Thyroid gland (tissue), 4 donors: ENCODE measurements at regions not wholly inside any gene's neighbourhood (a gene's known extent, or its start where the extent isn't known, plus 50 kb on each side); places are given as distances from the start of the nearest gene placed in this dataset.

ENCODE experiments used
- POLR2A ChIP-seq, 2 donors: fragments of 450-650 bp; IDR thresholded peaks; one replicate each; pipeline ENCODE4 v1.6.1; 2017; ENCODE audit warnings: antibody characterized with exemption in 2 of 2, mild to moderate bottlenecking in 2 of 2, moderate library complexity in 1 of 2
- TF ChIP-seq, protein P1 (sequence below), 6 experiments: fragments of 200-600 bp in 3 of 6; fragments of 450-650 bp in 3 of 6; sonication (generic) in 3 of 6; IDR thresholded peaks; one replicate each; pipeline ENCODE4 v1.5.1; 2016 to 2019; ENCODE audit warnings: antibody characterized with exemption in 6 of 6, mild to moderate bottlenecking in 2 of 6, inconsistent platforms in 1 of 6, moderate library complexity in 1 of 6

DNA sequence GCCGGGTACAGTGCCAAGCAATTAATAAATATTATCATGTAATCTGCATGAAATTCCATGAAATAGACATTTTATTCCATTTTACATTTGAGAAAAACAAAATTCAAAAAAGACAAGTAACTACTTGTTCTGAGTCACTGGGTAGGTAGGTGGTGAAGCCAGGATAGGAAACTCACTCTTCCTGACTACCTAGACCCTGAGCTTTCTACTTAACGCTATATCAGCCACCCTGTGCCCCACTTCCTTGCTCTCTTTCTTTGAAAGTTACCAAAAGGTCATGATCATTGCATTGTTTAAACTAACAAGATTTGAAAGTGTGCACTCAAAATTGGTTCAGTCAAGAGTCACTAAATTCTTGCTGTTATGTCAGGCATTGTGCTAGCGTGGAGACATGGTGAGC lies 235.7 kb downstream of the CD83 start:
- TF ChIP-seq, protein P1, sequence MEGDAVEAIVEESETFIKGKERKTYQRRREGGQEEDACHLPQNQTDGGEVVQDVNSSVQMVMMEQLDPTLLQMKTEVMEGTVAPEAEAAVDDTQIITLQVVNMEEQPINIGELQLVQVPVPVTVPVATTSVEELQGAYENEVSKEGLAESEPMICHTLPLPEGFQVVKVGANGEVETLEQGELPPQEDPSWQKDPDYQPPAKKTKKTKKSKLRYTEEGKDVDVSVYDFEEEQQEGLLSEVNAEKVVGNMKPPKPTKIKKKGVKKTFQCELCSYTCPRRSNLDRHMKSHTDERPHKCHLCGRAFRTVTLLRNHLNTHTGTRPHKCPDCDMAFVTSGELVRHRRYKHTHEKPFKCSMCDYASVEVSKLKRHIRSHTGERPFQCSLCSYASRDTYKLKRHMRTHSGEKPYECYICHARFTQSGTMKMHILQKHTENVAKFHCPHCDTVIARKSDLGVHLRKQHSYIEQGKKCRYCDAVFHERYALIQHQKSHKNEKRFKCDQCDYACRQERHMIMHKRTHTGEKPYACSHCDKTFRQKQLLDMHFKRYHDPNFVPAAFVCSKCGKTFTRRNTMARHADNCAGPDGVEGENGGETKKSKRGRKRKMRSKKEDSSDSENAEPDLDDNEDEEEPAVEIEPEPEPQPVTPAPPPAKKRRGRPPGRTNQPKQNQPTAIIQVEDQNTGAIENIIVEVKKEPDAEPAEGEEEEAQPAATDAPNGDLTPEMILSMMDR (IDR thresholded peaks at IDR 0.05), result no peak
- no peak for TF ChIP-seq POLR2A (IDR thresholded peaks at IDR 0.05)
